ENCODE measurements at regions not wholly inside any gene's neighbourhood (a gene's known extent, or its start where the extent isn't known, plus 50 kb on each side); places are given as distances from the start of the nearest gene placed in this dataset.

DNA sequence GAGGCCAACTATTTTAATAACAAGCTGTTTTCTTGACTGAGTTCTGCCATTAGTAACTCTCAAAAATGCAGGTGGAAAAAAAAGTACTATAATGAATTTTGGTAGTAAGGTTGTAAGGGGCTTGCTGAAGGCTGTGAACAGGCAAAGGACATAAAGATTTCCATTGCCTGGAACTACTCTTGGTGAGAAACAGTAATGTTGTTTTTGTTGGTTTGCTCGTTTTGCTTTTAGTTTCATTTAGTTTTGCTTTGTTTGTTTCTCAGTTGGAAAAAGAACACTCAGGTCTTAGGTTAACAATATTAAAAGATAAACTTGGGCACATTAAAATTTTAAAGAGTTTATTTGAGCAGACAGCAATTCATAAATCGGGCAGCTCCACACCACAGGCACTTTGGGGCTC is 824.5 kb upstream of the HTR2C start:
- no peak for DNase-seq
- Mint-ChIP-seq H3K4me3 (no peak overlapping the region), H3K9me3 (peaks cover 3% of the 10 kb centered on the region), H3K36me3 (ENCODE audit: low read depth) (no peaks in the 10 kb centered on the region), H3K27ac (no peak overlapping the region), H3K4me1 (peaks cover 20% of the 10 kb centered on the region), H3K27me3 (no peaks in the 10 kb centered on the region)
- POLR2A ChIA-PET = no interaction called here
- TF ChIP-seq, protein P1, sequence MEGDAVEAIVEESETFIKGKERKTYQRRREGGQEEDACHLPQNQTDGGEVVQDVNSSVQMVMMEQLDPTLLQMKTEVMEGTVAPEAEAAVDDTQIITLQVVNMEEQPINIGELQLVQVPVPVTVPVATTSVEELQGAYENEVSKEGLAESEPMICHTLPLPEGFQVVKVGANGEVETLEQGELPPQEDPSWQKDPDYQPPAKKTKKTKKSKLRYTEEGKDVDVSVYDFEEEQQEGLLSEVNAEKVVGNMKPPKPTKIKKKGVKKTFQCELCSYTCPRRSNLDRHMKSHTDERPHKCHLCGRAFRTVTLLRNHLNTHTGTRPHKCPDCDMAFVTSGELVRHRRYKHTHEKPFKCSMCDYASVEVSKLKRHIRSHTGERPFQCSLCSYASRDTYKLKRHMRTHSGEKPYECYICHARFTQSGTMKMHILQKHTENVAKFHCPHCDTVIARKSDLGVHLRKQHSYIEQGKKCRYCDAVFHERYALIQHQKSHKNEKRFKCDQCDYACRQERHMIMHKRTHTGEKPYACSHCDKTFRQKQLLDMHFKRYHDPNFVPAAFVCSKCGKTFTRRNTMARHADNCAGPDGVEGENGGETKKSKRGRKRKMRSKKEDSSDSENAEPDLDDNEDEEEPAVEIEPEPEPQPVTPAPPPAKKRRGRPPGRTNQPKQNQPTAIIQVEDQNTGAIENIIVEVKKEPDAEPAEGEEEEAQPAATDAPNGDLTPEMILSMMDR (IDR thresholded peaks at IDR 0.05) = no peak
- CTCF ChIA-PET = no interaction called here
- no peak for ATAC-seq (ENCODE audit: low read depth)
- intact Hi-C loops (cut with micrococcal nuclease) = no loop called here

DNA sequence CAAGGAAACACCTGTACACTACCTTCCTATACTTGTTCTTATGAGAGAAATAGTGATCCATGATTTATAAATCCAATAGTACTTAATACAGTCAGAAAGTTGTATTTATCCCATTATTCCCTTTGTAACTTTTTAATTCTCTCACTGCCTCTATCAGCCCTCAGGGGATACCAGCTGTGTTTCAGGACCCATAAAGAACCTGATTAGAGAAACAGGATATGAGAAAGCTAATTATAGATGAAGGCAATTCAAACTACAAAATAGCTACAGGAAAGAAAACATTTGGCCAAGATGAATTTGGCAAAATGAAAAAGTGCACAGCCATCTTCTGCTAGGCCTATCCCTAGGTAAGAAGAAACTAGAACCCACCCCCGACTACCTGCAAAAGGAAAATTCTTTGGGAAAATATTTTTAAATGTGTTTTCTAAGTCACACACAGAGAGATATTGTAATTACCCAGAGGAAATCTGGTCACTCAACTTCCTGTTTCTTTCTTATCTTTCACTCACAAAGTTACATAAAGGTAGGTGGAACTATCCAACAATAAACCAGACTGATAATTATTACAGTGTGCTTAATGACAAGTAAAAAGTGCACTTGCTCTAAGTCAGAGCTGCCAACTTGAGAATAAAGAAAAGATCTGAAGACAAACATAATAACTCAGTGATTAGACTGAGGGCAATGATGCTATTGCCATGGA is 836.5 kb upstream of the HTR2C start:
- H3K36me3 Mint-ChIP-seq (ENCODE audit: low read depth) = no peaks in the 10 kb centered on the region
- peaks cover 56% of the 10 kb centered on the region for H3K4me1 Mint-ChIP-seq
- DNase-seq = no peak
- CTCF ChIA-PET = no interaction called here
- peak overlapping the region; percentile 21 for H3K4me3 Mint-ChIP-seq
- H3K9me3 Mint-ChIP-seq = no peaks in the 10 kb centered on the region
- POLR2A ChIA-PET = interaction anchor here (0.7 to 1.6 kb wide), 2 partner anchors 37 to 51 kb away, joined by 4 to 5 read pairs; no protein-coding TSS in a partner anchor
- TF ChIP-seq, protein P1 (IDR thresholded peaks at IDR 0.05) = no peak
- intact Hi-C loops (cut with micrococcal nuclease) = loop anchor here (1.0 to 10.0 kb wide), 2 partner anchors 37 to 167 kb away; no protein-coding TSS in a partner anchor
- H3K27ac Mint-ChIP-seq = peak overlapping the region; percentile 83
- peak; percentile 61 for ATAC-seq (ENCODE audit: low read depth)
- H3K27me3 Mint-ChIP-seq = no peaks in the 10 kb centered on the region

DNA sequence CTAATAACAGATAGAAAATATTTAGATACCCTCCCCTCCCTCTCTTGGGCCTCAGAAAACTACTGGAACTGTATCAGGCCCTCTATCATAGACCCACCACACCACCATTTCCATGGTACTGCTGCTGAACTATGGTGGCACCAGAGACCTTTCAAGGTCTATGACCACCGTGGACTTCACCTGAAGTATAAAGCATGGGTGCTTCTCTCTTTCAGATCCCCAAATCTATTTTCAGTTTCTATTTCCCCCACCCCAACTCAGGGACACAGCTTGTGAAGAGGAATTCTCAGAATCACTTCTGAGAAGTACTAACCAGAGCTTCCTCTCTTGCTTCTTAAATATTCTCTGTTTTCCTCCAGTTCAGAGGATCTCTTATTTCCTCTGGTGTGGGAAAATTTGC is 840.8 kb upstream of the HTR2C start:
- TF ChIP-seq, protein P1 (IDR thresholded peaks at IDR 0.05) = no peak
- DNase-seq (no peak), ATAC-seq (ENCODE audit: low read depth) (peak; percentile 76)
- Mint-ChIP-seq H3K4me1 (peaks cover 63% of the 10 kb centered on the region), H3K36me3 (ENCODE audit: low read depth) (no peaks in the 10 kb centered on the region), H3K27ac (peak overlapping the region; percentile 80), H3K9me3 (no peaks in the 10 kb centered on the region), H3K4me3 (peak overlapping the region; percentile 6), H3K27me3 (no peaks in the 10 kb centered on the region)
- ChIA-PET CTCF (interaction anchor here (1.2 kb wide), 1 partner anchor 333 kb away, joined by 3 read pairs; no protein-coding TSS in a partner anchor), POLR2A (no interaction called here)
- intact Hi-C loops (cut with micrococcal nuclease) = loop anchor here (5.0 to 10.0 kb wide), 3 partner anchors 172 to 901 kb away; partner anchors contain the start of gene AMOT

DNA sequence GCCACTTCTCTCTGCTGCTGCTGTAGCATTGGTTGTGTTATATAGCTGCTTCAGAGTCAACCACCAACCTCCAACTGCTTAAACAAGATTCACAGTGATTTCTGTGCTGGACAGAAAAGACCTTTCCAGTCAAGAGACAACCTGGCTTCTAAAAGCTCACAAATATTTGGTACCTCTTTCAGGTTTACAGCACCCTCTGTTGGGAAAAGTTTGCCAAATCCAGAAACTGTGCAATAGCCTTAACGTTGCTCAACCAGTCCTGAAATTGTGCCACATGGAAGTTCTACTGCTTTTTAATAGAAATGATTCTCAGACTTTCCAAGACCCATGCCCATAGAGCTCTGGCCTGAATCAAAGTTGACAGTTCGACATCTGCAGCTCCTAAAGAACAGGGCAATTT is 842.1 kb upstream of the HTR2C start:
- peaks cover 53% of the 10 kb centered on the region for H3K4me1 Mint-ChIP-seq
- intact Hi-C loops (cut with micrococcal nuclease) = loop anchor here (5.0 to 10.0 kb wide), 3 partner anchors 173 to 899 kb away; partner anchors contain the start of gene AMOT

DNA sequence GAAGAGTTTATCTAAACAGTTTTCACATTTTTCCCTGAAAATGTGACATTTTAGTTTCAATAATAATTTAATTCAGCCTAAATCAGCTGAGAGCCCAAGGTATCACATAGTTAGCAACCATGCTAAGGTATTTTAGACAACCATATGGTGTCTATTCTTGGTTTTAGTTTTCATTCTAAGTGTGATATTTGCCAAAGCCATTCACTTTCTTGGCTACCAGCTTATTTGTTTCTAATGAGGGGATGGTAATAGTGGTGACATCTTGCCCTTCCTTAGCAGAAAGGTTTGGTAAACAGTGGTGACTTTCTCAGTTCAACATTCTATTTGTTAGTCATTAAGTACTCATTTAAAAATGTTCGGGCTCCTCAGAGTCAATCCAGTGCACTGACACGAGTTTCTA is 854.9 kb upstream of the HTR2C start:
- H3K9me3 Mint-ChIP-seq = peaks cover 4% of the 10 kb centered on the region
- DNase-seq (no peak), ATAC-seq (ENCODE audit: low read depth) (no peak)
- peaks cover 14% of the 10 kb centered on the region for H3K4me1 Mint-ChIP-seq
- no peaks in the 10 kb centered on the region for H3K36me3 Mint-ChIP-seq (ENCODE audit: low read depth)
- TF ChIP-seq, protein P1 (IDR thresholded peaks at IDR 0.05) = no peak
- CTCF ChIA-PET = no interaction called here
- no peaks in the 10 kb centered on the region for H3K27me3 Mint-ChIP-seq
- no peak overlapping the region for H3K27ac Mint-ChIP-seq
- intact Hi-C loops (cut with micrococcal nuclease) = no loop called here
- no peak overlapping the region for H3K4me3 Mint-ChIP-seq
- POLR2A ChIA-PET = no interaction called here

More for the DNA sequence above, 842.1 kb upstream of the HTR2C start:
- Mint-ChIP-seq H3K36me3 (ENCODE audit: low read depth) (no peaks in the 10 kb centered on the region), H3K4me3 (no peak overlapping the region), H3K27me3 (no peaks in the 10 kb centered on the region), H3K9me3 (no peaks in the 10 kb centered on the region), H3K27ac (peak overlapping the region; percentile 61)
- TF ChIP-seq, protein P1 (IDR thresholded peaks at IDR 0.05) = no peak
- POLR2A ChIA-PET = interaction anchor here (0.6 to 1.6 kb wide), 2 partner anchors 37 to 43 kb away, joined by 4 to 6 read pairs; no protein-coding TSS in a partner anchor
- CTCF ChIA-PET = interaction anchor here (0.6 to 0.7 kb wide), 2 partner anchors 125 to 867 kb away, joined by 3 read pairs; no protein-coding TSS in a partner anchor
- ATAC-seq (ENCODE audit: low read depth) (no peak), DNase-seq (no peak)
